B cell (primary cell): ENCODE measurements at regions not wholly inside any gene's neighbourhood (a gene's known extent, or its start where the extent isn't known, plus 50 kb on each side); places are given as distances from the start of the nearest gene placed in this dataset.

ENCODE experiments used
- EZH2 ChIP-seq: IDR thresholded peaks from 2 replicates; pipeline ENCODE4 v1.6.1; 2012; ENCODE audit warnings: borderline replicate concordance, low read depth, mild to moderate bottlenecking, moderate library complexity, low read length; ENCODE audit not compliant: insufficient read depth, poor library complexity, severe bottlenecking
- TF ChIP-seq, protein P1 (sequence below): fragments of 200-600 bp; IDR thresholded peaks from one replicate; pipeline ENCODE4 v1.8.0; 2022; ENCODE audit warnings: antibody characterized with exemption, mild to moderate bottlenecking

DNA sequence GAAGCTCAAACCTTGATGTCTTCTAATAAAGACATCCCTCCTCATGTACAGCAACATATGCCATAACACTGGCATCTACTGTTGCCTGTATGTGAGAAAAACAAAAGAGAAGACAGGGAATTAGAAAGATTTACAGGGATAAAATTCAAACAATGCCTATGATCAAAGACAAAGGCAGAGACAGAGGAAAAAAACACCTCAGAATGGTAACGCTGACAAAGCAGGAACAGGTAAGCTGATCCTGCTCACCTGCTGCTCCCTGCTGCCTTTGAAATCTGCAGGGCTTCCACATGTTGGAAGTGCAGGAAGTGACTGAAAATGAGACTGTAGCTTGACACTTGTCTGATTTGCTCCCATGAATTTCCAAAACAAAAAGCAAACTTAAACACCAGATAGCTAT, 90.2 kb upstream of the DNAJC10 start:
- no peak for TF ChIP-seq EZH2
- TF ChIP-seq, protein P1, sequence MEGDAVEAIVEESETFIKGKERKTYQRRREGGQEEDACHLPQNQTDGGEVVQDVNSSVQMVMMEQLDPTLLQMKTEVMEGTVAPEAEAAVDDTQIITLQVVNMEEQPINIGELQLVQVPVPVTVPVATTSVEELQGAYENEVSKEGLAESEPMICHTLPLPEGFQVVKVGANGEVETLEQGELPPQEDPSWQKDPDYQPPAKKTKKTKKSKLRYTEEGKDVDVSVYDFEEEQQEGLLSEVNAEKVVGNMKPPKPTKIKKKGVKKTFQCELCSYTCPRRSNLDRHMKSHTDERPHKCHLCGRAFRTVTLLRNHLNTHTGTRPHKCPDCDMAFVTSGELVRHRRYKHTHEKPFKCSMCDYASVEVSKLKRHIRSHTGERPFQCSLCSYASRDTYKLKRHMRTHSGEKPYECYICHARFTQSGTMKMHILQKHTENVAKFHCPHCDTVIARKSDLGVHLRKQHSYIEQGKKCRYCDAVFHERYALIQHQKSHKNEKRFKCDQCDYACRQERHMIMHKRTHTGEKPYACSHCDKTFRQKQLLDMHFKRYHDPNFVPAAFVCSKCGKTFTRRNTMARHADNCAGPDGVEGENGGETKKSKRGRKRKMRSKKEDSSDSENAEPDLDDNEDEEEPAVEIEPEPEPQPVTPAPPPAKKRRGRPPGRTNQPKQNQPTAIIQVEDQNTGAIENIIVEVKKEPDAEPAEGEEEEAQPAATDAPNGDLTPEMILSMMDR: no peak
